ENCODE measurements at regions not wholly inside any gene's neighbourhood (a gene's known extent, or its start where the extent isn't known, plus 50 kb on each side); places are given as distances from the start of the nearest gene placed in this dataset.

- TF ChIP-seq ZNF770 (CRISPR knock-in tag; IDR thresholded peaks at IDR 0.05) (no peak), U2AF1 (optimal IDR thresholded peaks at IDR 0.05; ENCODE audit: low read depth, low read length) (no peak), HMGXB3 (CRISPR knock-in tag; IDR thresholded peaks at IDR 0.05; ENCODE audit: borderline replicate concordance) (no peak), ATF1 (CRISPR knock-in tag; IDR thresholded peaks at IDR 0.05) (no peak), ZSCAN30 (CRISPR knock-in tag; IDR thresholded peaks at IDR 0.05) (no peak), NFYB (CRISPR knock-in tag; IDR thresholded peaks at IDR 0.05) (no peak), SAP130 (CRISPR knock-in tag; IDR thresholded peaks at IDR 0.05; ENCODE audit: low read depth) (no peak), MAFF (IDR thresholded peaks at IDR 0.05; ENCODE audit: low read depth, low read length) (no peak), REPIN1 (CRISPR knock-in tag; IDR thresholded peaks at IDR 0.05; ENCODE audit: borderline replicate concordance, low read depth) (no peak), RARA (CRISPR knock-in tag; IDR thresholded peaks at IDR 0.05) (no peak), NCOR1 (IDR thresholded peaks at IDR 0.05; ENCODE audit: borderline replicate concordance, low read length) (no peak), RERE (CRISPR knock-in tag; IDR thresholded peaks at IDR 0.05; ENCODE audit: low read depth) (no peak)
- Histone ChIP-seq H3K4me1 (ENCODE audit: insufficient read depth, low read length) (no peaks in the 10 kb centered on the region), H2AFZ (ENCODE audit: low read length) (no peak overlapping the region), H3K4me3 (replicated peaks in 1 of 3; ENCODE audit: insufficient read depth in 1 of 3, low read depth in 2 of 3, low read length in 3 of 3) (no peak overlapping the region), H3K36me3 (replicated peaks in 1 of 2; ENCODE audit: control insufficient read depth in 1 of 2, insufficient read depth in 2 of 2, low read length in 2 of 2) (no peaks in the 10 kb centered on the region), H3K4me2 (ENCODE audit: low read depth, low read length) (no peak overlapping the region), H3K27ac (ENCODE audit: extremely low read length, insufficient read depth, low read length) (no peak overlapping the region), H3K27me3 (ENCODE audit: control insufficient read depth in 1 of 2, insufficient read depth in 2 of 2, low read length in 2 of 2) (no peaks in the 10 kb centered on the region), H3K9me3 (ENCODE audit: low read length) (no peaks in the 10 kb centered on the region), H3K79me2 (ENCODE audit: insufficient read depth, low read length) (no peaks in the 10 kb centered on the region), H3K9ac (ENCODE audit: insufficient read depth, low read depth, low read length) (no peak overlapping the region), H4K20me1 (ENCODE audit: insufficient read depth, low read length) (no peaks in the 10 kb centered on the region)
- ChIA-PET POLR2A (no interaction called here), CTCF (ENCODE audit: low intra/inter-chr PET ratio, low total read pairs) (no interaction called here)
- DNase-seq (ENCODE audit: low spot score) (no peak), FAIRE-seq (no peak), ATAC-seq (no peak)
- intact Hi-C loops (cut with micrococcal nuclease; ENCODE audit: unreplicated experiment): no loop called here
- WGBS (ENCODE audit: low lambda C conversion rate): 0% methylated on average over 1 of the region's 1 CpG
- in situ Hi-C loops (cut with HindIII; ENCODE audit: extremely low pct_ligation_motif_present, low pct_unique_long_range_greater_than_20kb): no loop called here
- BruUV-seq (replicated peaks): no TSS peak
Measured at GRCh38 chr15:46316024-46316423, 681.2 kb downstream of the SQOR start.
